Stimulated activated naive CD4-positive, alpha-beta T cell (primary cell): ENCODE measurements at regions not wholly inside any gene's neighbourhood (a gene's known extent, or its start where the extent isn't known, plus 50 kb on each side); places are given as distances from the start of the nearest gene placed in this dataset.
"Not testable (repeated sequence)": the region's sequence is repeated elsewhere in the genome, so short reads cannot be mapped to it uniquely, and the experiment has no call there.

ENCODE experiments used
- DNase-seq, 6 experiments: peaks; one replicate each; lab custom pipeline; 2025; lab: John Stamatoyannopoulos, UW

DNA sequence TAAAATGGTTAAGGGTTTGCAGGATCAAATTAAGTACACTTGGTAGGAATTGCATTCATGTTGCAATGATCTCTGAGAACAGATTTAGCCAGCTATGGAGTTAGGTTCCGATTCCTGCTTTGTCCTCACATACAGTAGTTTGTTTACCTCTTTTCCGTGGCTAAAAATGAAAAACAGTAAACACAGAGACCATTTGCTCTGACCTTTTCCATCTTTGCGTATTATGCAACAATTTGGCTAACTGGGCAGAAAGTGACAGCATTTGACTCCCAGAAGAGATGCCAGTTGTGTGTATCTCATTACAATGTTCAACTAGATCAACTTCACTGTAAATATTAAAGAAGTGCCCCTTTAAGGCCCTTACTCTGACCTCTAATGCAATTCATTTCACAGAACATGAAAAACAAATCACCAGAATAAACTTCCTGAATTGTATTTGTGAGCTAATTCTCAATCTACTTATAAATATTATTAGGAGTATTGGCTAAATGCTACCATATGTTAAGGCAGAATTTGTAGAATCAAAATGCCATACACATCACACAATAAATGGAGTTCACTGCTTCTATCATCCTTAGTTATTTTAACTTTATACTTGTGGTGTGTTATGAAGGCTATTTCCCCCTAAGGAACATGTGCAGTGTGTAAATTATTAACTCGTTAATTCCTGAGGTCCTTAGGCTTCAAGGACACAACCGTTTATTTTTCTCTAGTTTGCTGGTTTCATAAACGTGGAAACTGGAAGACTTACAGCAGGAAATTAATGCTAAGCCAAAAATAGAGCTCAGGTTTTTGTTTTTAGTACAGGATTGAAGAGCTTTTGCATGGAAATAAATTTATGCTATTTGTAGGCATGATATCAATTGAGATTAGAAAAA, 380.7 kb upstream of the CITED2 start:
- no peak for DNase-seq

GRCh38 chr6:139753198-139753861, 378.9 kb upstream of the CITED2 start:
- no peak for DNase-seq

DNA sequence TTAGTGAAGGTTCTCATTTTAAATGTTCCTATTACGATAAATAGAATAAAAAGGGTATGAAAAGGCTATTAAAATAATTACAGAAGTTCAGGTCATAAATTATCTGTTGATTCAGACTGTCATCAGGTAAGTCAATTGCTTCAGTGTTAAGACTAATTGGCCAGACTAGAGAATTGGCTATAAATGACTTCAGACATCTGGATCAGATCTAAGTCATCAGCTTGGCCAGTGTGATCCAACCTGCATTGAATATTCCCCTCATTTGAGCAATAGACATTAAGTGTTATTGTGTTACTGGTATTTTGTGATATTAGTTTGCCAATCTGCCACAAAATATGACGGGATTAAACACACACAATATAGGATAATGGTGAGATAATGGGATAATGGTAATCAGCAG, 377.6 kb upstream of the CITED2 start:
- DNase-seq, result no peak

DNA sequence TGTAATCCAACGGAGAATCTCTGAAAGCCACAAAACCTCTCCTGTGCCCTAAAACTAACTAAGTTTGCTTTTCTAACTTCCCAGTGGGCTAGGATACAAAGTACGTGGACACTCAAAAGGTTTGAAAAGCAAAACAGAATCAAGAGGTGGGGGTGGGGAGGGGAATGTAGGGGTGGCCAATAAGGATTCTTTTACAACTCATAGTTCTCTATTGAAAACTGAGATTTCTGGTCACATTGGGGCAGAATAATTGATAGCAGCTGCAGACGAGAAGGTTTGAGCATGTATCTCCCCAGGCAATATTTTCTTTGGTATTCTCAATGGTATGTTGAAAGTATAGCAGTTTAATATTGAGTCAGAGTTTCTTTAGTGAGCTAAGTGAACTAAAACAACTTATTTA, 376.7 kb upstream of the CITED2 start:
- no peak for DNase-seq

DNA sequence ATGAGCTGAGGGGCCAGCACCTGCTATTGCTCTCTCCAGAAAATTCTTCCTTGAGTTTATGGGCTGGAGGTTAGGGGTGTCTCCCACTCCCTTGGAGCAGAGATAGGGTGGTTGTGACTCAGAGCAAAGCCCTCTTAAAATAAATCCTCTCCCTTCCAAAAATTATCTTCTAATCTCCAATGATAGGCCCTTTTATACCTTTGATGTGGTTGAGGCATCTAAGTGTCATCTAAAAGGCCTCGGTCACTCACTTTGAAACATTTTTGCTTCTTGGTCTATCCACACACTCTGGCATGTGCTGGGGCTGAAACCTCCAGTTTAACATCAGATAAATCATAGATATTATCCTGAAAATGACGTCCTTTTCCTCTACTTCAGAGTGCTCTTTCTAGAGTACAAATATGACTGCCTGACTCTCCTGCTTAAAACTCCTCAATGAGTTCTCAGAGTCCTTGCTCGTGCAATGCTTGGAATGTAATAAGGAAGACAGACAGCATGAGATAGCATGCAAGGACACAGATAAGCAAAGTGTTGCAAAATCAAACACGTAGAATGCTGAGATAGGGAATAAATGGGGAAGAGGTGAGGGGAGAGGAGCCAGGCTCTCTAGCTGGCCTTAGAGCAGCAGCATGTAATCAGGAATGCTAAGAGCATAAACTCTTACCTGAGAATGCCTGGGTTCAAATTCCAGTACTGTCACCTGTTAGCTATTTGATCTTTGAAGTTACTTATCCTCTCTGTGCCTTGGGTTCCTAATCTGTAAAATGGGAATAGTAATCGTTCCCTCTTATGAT, 374.1 kb upstream of the CITED2 start:
- DNase-seq, result no peak

- DNase-seq, result no peak
Measured at GRCh38 chr6:139747154-139747553, 372.7 kb upstream of the CITED2 start.

DNA sequence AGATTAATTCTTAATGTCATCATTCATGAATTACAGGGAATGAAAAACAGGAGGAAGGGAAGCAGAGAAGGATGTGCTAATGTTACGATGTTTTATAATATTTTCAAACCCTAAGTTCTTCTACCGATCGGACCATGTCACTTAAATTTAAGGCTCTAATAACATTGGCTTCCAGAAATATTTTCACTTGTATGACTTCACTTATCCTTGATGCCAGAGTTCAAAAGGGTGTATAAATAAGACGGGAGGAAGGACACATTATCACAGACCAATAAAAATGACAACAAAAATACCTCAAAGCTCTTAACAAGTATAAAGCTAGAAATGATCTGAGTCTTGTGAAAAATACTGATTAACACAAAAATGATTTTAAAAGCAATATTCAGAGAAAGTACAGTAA, 370.4 kb upstream of the CITED2 start:
- DNase-seq, result no peak

GRCh38 chr6:139743664-139744437, 369.4 kb upstream of the CITED2 start:
- no peak for DNase-seq

GRCh38 chr6:139742671-139743070, 368.2 kb upstream of the CITED2 start:
- no peak for DNase-seq

- no peak for DNase-seq
Measured at GRCh38 chr6:139738801-139739455, 364.5 kb upstream of the CITED2 start.

DNA sequence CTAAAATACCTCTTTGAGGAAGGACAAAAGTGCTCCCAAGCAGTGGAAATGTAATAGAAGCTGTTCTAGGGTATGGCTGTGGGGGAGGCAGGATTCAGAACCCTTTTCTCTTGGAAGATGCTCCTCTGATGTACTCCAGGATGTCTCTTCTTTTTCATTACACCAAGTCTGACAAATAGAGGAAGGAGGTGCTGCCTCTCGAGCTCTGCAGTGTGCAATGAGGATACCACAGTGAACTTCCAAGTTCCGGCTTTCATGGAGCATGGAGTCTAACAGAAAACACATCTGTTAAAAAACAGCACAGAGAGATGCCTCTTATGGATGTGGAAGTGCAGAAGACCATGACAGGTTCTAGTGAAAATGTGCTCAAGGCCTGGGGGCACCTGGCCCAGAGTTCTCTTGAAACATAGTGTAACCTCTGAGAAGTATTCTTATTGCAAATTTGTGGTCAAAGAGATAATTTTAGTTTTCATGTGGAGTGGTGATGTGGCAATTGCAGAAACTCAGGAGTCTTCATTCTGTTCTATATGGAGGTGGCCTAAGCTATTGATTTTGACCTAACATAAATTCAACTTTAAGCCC, 362.0 kb upstream of the CITED2 start:
- no peak for DNase-seq

DNA sequence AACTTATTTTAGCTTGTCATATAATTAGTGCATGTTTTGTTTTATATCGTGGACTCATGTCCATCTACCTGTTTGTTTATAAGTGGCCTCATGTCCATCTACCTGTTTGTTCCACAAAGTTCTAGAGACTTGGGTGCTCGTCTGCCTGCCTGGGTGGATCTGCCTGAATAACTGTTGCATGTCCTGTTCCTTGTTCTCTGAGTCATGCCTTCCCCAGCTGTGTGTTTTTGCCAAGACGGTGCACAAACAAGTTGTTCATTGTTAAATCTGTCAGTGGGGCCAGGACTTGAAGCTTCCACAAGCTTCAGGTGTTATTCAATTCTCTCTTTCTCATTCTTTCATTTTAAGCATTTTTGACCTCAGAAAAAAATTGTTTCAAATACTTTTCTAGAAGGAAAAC, 358.0 kb upstream of the CITED2 start:
- no peak for DNase-seq

- DNase-seq, result no peak
Measured at GRCh38 chr6:139730340-139730974, 356.0 kb upstream of the CITED2 start.

GRCh38 chr6:139728876-139729427, 354.5 kb upstream of the CITED2 start:
- DNase-seq, result no peak

GRCh38 chr6:139726272-139726671, 351.8 kb upstream of the CITED2 start:
- not testable (repeated sequence) for DNase-seq

DNA sequence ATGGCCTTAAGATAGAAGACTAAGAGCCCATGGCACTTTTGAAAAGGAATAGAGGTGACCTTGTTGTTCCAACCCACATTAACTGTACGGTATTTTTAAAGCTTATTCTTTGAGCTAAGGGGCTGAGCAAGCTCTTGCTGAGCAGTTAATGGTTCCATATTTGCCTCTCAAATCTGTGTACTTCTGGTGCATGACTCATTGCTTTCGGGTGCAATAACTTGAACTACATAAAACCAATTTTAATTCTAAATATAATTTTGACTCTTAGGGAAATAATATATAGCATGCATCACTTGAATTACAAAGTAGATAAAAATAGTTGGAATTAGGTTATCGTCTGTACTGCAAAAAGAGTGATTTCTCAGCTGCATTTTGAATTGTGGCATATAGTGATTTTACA, 348.1 kb upstream of the CITED2 start:
- no peak for DNase-seq

DNA sequence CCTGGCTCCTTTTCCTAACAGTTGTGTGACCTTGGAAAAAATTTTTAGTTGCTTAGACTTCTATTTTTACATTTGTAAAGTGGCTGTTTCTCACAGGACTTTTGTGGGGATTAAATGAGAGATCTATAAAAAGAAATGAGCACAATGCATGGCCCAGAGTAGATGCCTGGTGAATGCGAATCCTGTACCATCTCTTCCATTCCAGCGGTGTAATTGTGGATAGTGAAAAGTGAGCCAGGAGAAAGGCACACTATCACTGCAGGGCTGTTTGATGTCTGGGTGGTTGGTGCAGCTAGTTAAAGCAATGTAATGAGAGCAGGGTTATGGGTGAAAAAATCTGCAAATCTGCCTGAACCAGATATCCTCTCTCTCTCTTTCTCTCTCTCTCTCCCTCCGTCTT, 347.5 kb upstream of the CITED2 start:
- DNase-seq, result no peak

GRCh38 chr6:139713900-139714506, 339.6 kb upstream of the CITED2 start:
- no peak for DNase-seq

GRCh38 chr6:139713424-139713823, 339.0 kb upstream of the CITED2 start:
- no peak for DNase-seq

- no peak for DNase-seq
Measured at GRCh38 chr6:139712830-139713229, 338.4 kb upstream of the CITED2 start.
